B cell (primary cell): ENCODE measurements at regions not wholly inside any gene's neighbourhood (a gene's known extent, or its start where the extent isn't known, plus 50 kb on each side); places are given as distances from the start of the nearest gene placed in this dataset.

Experiments
- ATAC-seq: fragments of 200-7000 bp; cut with Tn5 transposase; one replicate; pipeline ENCODE4 v1.10.0; 2021; ENCODE audit warnings: low read depth, mild to moderate bottlenecking, moderate number of reproducible peaks, moderate library complexity
- CTCF ChIA-PET: fragments of 350-600 bp; sonication (Branson Sonifier 250); formaldehyde crosslinking; loops from one replicate; lab custom pipeline; 2021; ENCODE audit warnings: antibody characterized with exemption, inconsistent platforms; lab: Charles Lee
- POLR2A ChIA-PET: fragments of 350-600 bp; sonication (Branson Sonifier 250); formaldehyde crosslinking; loops from one replicate; lab custom pipeline; 2021; ENCODE audit warnings: antibody characterized with exemption; lab: Charles Lee
- DNase-seq: peaks from one replicate; pipeline ENCODE4 v3.0.0; 2013
- H2AFZ ChIP-seq: 2 replicates; pipeline ENCODE4 v1.6.1; 2012; ENCODE audit warnings: mild to moderate bottlenecking, low read depth, low read length; ENCODE audit not compliant: insufficient read depth, poor library complexity, severe bottlenecking
- H3K27ac ChIP-seq, 2 donors: 1 replicate in 1 of 2; 2 replicates in 1 of 2; pipeline ENCODE4 v1.5.1; 2012 to 2013; ENCODE audit warnings: low read length in 2 of 2, mild to moderate bottlenecking in 2 of 2, moderate library complexity in 1 of 2
- H3K27me3 ChIP-seq, 4 experiments: fragments of 200-600 bp in 1 of 4; sonication (generic) in 1 of 4; replicated peaks in 1 of 4; 1 replicate in 2 of 4; 2 replicates in 2 of 4; pipeline versions ENCODE4 v1.6.1 to v1.7.0; 2013 to 2016; ENCODE audit warnings: low read length in 3 of 4, mild to moderate bottlenecking in 2 of 4, mixed read lengths in 1 of 4, moderate library complexity in 1 of 4; ENCODE audit not compliant: insufficient read depth in 4 of 4, control insufficient read depth in 3 of 4; ENCODE audit errors: control extremely low read depth in 1 of 4
- H3K36me3 ChIP-seq, 2 experiments: replicated peaks in 1 of 2; 1 replicate in 1 of 2; 2 replicates in 1 of 2; pipeline versions ENCODE4 v1.6.1 to v1.7.1; 2013; ENCODE audit warnings: low read length in 1 of 2; ENCODE audit not compliant: insufficient read depth in 2 of 2, control insufficient read depth in 1 of 2; ENCODE audit errors: control extremely low read depth in 1 of 2, extremely low read depth in 1 of 2
- H3K4me1 ChIP-seq, 2 donors: fragments of 200-600 bp in 1 of 2; sonication (generic) in 1 of 2; 1 replicate in 1 of 2; 2 replicates in 1 of 2; pipeline versions ENCODE4 v1.5.1 to v1.6.1; 2013 to 2017; ENCODE audit warnings: low read length in 2 of 2; ENCODE audit not compliant: control insufficient read depth in 2 of 2, insufficient read depth in 2 of 2
- H3K4me2 ChIP-seq: replicated peaks from 2 replicates; pipeline ENCODE3; 2012; ENCODE audit warnings: mild to moderate bottlenecking, low read depth, low read length; ENCODE audit not compliant: poor library complexity, severe bottlenecking
- H3K4me3 ChIP-seq, 5 experiments: fragments of 200-600 bp in 1 of 5; sonication (generic) in 1 of 5; 1 replicate in 3 of 5; 2 replicates in 2 of 5; pipeline versions ENCODE4 v1.5.1 to v1.7.0; 2011 to 2016; ENCODE audit warnings: low read length in 4 of 5, mild to moderate bottlenecking in 4 of 5, low read depth in 2 of 5, control low read depth in 1 of 5, moderate library complexity in 1 of 5; ENCODE audit not compliant: insufficient read depth in 1 of 5; ENCODE audit errors: control extremely low read depth in 1 of 5, extremely low read depth in 1 of 5
- H3K79me2 ChIP-seq: fragments of 200-600 bp; sonication (generic); one replicate; pipeline ENCODE4 v1.6.0; 2016; ENCODE audit warnings: low read length; ENCODE audit not compliant: control insufficient read depth, insufficient read depth
- H3K9ac ChIP-seq: fragments of 200-600 bp; sonication (generic); 2 replicates; pipeline ENCODE4 v1.6.1; 2017; ENCODE audit warnings: mild to moderate bottlenecking, low read length, moderate library complexity
- H3K9me3 ChIP-seq, 3 donors: one replicate each; pipeline versions ENCODE4 v1.6.1 to v1.7.1; 2013; ENCODE audit warnings: low read length in 2 of 3; ENCODE audit not compliant: control insufficient read depth in 2 of 3, insufficient read depth in 1 of 3; ENCODE audit errors: control extremely low read depth in 1 of 3
- H4K20me1 ChIP-seq: 2 replicates; pipeline ENCODE4 v1.6.0; 2012; ENCODE audit warnings: mild to moderate bottlenecking, low read length; ENCODE audit not compliant: insufficient read depth, control insufficient read depth, poor library complexity, severe bottlenecking
- H3K27ac Mint-ChIP-seq: one replicate; pipeline ENCODE4 v1.8.0; 2021; ENCODE audit warnings: mixed read lengths
- H3K27me3 Mint-ChIP-seq: one replicate; pipeline ENCODE4 v1.8.0; 2021; ENCODE audit warnings: mixed read lengths
- H3K4me1 Mint-ChIP-seq: one replicate; pipeline ENCODE4 v1.8.0; 2021; ENCODE audit warnings: mixed read lengths
- H3K4me3 Mint-ChIP-seq: one replicate; pipeline ENCODE4 v1.8.0; 2021; ENCODE audit warnings: mixed read lengths
- H3K9me3 Mint-ChIP-seq: one replicate; pipeline ENCODE4 v1.8.0; 2022; ENCODE audit warnings: mixed read lengths; ENCODE audit not compliant: insufficient read depth
- EZH2 ChIP-seq: IDR thresholded peaks from 2 replicates; pipeline ENCODE4 v1.6.1; 2012; ENCODE audit warnings: borderline replicate concordance, low read depth, mild to moderate bottlenecking, moderate library complexity, low read length; ENCODE audit not compliant: insufficient read depth, poor library complexity, severe bottlenecking
- WGBS: methylation state at CpG from one replicate; pipeline ENCODE4 v1.1.5; 2013; ENCODE audit warnings: missing lambda C conversion rate; ENCODE audit not compliant: insufficient coverage; 5-methylcytosine and 5-hydroxymethylcytosine counted together
- intact Hi-C: fragments of 100-400 bp; cut with micrococcal nuclease; formaldehyde crosslinking; loops from one replicate; pipeline ENCODE4 v1.10.0; 2022
- TF ChIP-seq, protein P1 (sequence below): fragments of 200-600 bp; IDR thresholded peaks from one replicate; pipeline ENCODE4 v1.8.0; 2022; ENCODE audit warnings: antibody characterized with exemption, mild to moderate bottlenecking

DNA sequence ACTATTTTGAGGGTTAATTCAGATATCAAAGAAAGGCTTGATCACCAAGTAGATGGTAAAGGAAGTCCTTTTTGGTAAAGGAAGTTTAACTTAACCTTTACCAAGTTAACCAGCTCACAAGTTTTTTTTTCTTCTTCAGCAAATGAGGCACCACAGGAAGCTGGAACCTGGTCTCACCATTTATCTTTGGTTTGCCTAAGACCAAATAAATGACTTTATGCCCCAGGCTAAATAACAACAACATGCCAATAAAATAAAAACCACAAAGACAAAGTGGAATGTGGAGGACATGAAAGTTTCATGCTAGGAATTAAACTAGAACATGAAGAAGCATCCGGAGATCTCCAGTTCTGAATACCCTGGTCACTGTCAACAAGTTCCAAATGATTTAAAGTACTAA is 116.8 kb upstream of the PRICKLE1 start:
- no CpG with 5 or more reads among the region's 1 CpG for WGBS
- Mint-ChIP-seq H3K27ac (no peak overlapping the region), H3K9me3 (no peaks in the 10 kb centered on the region), H3K4me1 (no peaks in the 10 kb centered on the region), H3K27me3 (no peaks in the 10 kb centered on the region), H3K4me3 (no peak overlapping the region)
- Histone ChIP-seq H2AFZ (no peak overlapping the region), H4K20me1 (no peaks in the 10 kb centered on the region), H3K27me3 (no peaks in the 10 kb centered on the region), H3K4me2 (no peak overlapping the region), H3K9me3 (no peaks in the 10 kb centered on the region), H3K79me2 (no peaks in the 10 kb centered on the region), H3K9ac (no peak overlapping the region), H3K27ac (no peak overlapping the region), H3K36me3 (no peaks in the 10 kb centered on the region), H3K4me3 (no peak overlapping the region), H3K4me1 (no peaks in the 10 kb centered on the region)
- ChIA-PET POLR2A (no interaction called here), CTCF (no interaction called here)
- TF ChIP-seq, protein P1, sequence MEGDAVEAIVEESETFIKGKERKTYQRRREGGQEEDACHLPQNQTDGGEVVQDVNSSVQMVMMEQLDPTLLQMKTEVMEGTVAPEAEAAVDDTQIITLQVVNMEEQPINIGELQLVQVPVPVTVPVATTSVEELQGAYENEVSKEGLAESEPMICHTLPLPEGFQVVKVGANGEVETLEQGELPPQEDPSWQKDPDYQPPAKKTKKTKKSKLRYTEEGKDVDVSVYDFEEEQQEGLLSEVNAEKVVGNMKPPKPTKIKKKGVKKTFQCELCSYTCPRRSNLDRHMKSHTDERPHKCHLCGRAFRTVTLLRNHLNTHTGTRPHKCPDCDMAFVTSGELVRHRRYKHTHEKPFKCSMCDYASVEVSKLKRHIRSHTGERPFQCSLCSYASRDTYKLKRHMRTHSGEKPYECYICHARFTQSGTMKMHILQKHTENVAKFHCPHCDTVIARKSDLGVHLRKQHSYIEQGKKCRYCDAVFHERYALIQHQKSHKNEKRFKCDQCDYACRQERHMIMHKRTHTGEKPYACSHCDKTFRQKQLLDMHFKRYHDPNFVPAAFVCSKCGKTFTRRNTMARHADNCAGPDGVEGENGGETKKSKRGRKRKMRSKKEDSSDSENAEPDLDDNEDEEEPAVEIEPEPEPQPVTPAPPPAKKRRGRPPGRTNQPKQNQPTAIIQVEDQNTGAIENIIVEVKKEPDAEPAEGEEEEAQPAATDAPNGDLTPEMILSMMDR = no peak
- TF ChIP-seq EZH2 = no peak
- intact Hi-C loops = no loop called here
- DNase-seq (no peak), ATAC-seq (no peak)

DNA sequence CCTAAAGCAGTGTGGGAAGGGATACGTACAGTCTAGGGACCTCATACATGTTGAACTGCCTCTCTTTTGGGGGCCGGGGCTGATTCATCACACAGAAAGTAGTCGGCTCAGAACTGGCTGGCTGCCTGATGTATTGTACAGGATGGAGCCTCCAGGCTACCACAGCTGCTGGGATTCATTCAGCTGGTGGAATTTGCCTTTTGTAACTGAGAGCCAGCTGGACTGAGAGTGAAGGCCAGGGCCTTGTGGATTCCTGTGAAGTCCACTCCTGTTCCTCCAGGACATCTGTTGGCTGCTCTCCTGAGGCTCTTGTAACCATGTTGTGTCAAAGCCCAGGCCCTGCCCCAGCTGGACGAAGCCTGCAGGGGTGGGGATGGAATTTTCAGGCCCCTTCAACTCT is 116.3 kb upstream of the PRICKLE1 start:
- ChIA-PET CTCF (no interaction called here), POLR2A (no interaction called here)
- ATAC-seq = no peak
- no peak overlapping the region for H2AFZ ChIP-seq
- DNase-seq = no peak
- H3K4me3 ChIP-seq = no peak overlapping the region
- no peak overlapping the region for H3K27ac ChIP-seq
- Mint-ChIP-seq H3K4me1 (no peaks in the 10 kb centered on the region), H3K27me3 (no peaks in the 10 kb centered on the region), H3K9me3 (no peaks in the 10 kb centered on the region), H3K27ac (no peak overlapping the region), H3K4me3 (no peak overlapping the region)
- WGBS = 64% methylated on average over 3 of the region's 4 CpGs
- H3K9me3 ChIP-seq = no peaks in the 10 kb centered on the region
- no peaks in the 10 kb centered on the region for H3K27me3 ChIP-seq
- H4K20me1 ChIP-seq = no peaks in the 10 kb centered on the region
- H3K36me3 ChIP-seq = no peaks in the 10 kb centered on the region
- no peaks in the 10 kb centered on the region for H3K79me2 ChIP-seq
- no peaks in the 10 kb centered on the region for H3K4me1 ChIP-seq
- no peak overlapping the region for H3K4me2 ChIP-seq
- TF ChIP-seq, protein P1 = no peak
- no peak for TF ChIP-seq EZH2
- H3K9ac ChIP-seq = no peak overlapping the region
- intact Hi-C loops = no loop called here
